ENCODE measurements at regions not wholly inside any gene's neighbourhood (a gene's known extent, or its start where the extent isn't known, plus 50 kb on each side); places are given as distances from the start of the nearest gene placed in this dataset.
A peak's percentile ranks its signal among the peaks of the same experiment; 100 is the strongest.

GRCh38 chr2:88834376-88834775 lies 142.9 kb downstream of the RPIA start:
- no peak for DNase-seq

DNA sequence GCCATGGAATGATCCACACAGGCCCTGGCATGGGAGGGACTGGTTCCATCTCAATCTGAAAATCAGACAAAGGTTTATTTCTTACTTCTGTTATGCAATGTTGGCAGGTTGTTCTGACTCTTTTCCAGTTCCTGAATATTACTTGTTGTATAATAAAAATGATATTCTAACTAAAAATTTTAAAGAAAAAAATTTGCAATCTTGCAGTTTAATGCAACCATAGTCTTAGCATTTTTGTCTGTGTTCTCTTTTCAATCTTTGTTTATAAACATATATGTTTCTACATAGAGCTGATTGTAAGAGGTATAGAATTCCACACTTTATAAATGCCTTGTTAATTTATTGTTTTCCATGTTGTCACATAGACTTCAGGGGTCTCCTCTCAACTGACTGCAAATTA lies 143.4 kb downstream of the RPIA start:
- DNase-seq, result no peak

- DNase-seq, result no peak
These were observed 144.3 kb downstream of the RPIA start for GRCh38 chr2:88835726-88836125.

DNA sequence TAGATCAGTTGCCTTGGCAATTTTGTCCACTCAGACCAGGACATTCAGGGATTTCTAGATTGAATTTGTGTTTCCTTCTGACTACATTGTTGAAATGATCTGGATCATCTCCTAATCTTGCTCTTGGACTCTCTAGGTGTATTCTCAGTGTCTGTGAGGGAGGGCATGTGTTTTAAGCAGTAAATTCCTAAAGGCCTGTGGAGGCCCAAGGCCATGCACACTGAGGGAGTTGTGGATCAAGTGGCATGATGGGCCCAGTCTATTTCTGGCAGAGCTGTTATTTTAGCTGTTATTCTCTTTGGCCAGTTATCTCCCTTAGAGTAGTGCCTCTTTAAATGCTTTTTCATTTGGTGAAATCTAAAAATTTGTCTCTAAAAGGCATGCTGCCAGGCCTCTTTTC lies 144.9 kb downstream of the RPIA start:
- no peak for DNase-seq

DNA sequence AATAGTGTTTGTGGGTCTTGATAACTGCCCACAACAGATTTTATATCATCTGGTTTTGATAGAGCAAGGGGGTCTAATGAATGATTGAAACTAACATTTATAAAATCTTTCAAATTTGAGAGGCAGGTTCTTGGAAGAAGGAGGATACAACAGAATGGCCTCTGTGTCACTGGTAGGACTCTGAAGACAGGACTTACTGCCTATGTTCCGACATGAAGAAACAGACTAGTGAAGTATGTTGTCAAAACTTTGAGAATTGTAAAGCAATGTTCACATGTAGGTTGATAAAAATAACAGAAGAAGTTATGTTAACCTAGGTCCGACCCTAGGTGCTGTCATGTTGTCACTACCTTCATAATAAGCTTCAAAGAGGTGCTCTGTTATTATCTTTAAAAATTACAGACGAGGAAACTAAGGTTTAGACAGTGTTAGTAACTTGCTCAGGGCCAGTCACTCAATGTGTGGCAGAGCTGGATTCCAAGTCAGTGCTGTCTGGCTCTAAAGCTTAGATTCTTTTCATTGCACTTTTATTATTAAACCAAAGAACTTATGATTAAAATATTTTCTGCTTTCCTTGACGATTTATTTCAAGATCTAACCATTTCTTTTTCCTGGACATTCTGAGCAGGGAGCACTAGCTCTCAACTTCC lies 146.2 kb downstream of the RPIA start:
- no peak for DNase-seq

- peak; percentile 35 for DNase-seq
These were observed 146.7 kb downstream of the RPIA start for GRCh38 chr2:88838165-88838635.

DNA sequence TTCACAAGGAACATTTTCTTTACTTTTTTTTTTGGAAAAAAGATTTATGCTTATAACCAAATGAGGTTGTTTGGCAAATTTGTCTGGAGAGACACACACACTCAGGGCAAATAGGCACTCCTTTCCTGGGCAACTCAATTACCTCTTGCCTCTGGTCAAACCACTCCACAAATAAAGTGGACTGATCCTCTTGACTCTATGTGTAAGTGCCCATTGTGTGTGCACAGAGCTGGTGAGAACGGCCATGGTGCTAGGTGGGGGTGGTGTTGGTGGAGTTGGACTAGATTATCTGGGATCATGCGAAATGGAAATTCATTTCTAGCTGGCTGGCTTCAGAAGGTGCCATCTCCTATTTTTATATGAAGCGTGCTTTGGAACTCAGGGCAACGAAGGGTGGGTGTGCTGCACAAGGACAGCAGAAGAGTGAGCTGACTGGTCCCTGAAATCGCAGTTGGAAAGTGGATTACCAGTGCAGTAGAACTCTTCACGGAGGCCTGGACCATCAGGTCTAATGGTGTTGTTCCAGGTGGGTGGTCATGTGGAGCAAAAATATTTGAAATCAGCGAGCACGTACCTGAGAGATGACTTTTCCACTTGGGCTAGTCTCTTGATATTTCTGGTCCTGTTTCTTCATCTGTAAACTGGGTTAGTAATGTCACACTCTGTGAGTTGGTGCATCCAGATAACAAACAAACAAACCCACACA lies 149.9 kb downstream of the RPIA start:
- DNase-seq, result no peak

- no peak for DNase-seq
These were observed 151.4 kb downstream of the RPIA start for GRCh38 chr2:88842656-88843460.

- DNase-seq, result no peak
These were observed 152.2 kb downstream of the RPIA start for GRCh38 chr2:88843651-88844050.

DNA sequence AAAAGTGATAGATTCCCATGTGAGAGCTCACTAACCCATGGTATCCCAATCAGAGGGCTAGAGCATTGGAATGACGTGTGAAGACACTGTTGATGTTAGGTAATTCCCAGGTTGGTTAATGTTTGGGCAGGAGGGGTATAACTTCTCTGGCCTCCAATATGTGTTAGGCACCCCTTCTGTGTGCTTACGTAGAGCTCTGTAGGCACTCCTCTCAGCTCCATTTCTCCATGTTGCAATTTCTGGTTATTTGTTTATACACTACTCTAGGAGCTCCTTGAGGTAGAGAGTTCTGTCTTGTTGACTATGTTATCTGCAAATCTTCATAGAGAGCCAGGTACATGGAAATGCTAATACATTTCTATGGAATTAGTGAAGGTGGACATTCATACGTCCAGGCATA lies 153.5 kb downstream of the RPIA start:
- DNase-seq, result no peak

GRCh38 chr2:88845772-88846661 lies 154.5 kb downstream of the RPIA start:
- DNase-seq, result no peak

- no peak for DNase-seq
These were observed 161.4 kb downstream of the RPIA start for GRCh38 chr2:88852753-88853402.

DNA sequence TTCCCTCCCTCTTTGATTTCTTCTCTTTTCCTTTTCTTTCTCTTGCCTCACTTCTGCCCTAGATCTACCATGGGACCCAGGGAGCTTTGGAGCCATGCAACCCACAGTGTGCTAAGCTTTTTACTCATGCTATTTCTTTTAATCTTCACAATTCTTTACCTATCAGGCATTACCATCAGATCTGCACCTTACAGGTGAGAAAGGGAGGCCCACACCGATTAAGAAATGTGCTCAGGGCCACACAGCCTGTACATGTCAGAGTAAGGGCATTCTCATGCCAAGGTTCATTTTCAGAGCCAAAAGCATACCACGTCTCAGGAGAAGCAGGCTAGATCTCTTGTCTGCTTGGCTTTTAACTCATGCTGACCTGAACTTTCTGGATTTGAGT lies 161.9 kb downstream of the RPIA start:
- DNase-seq, result no peak

GRCh38 chr2:88854528-88854927 lies 163.1 kb downstream of the RPIA start:
- DNase-seq, result no peak

DNA sequence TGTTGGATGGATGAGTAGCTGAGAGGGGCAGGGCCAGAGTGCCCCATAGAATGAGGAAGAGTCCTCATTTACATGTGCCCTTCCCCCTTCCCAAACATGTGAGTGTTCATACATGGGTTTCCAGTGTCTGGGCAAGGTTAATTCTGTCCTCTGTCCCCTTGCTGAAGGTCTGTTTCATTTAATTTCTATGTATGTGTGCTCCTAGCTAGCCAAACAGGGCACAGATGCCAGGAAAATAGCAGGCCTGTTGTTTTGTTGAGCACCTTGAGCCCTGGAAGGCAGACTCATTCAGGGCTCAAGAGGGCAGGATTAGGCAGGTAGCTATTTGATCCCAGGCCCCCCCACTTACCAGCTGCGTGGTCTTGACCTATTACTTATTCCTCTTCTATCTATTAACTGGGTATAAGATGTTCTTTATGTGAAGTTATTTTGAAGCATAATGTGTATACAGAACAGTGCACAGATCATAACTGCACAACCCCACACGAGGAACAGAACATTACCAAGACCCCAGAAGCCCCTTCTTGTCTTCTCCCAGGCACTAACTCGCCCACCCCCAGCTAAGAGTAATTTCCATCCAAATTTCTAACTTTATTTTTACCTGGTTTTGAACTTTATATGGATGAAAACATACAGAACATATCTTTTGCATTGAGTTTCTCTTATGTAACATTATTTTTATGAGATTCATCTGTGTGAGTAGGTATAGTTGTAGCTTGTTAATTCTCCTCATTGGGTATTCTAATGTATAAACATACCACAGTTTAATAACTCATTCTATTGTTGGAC lies 164.3 kb downstream of the RPIA start:
- no peak for DNase-seq

DNA sequence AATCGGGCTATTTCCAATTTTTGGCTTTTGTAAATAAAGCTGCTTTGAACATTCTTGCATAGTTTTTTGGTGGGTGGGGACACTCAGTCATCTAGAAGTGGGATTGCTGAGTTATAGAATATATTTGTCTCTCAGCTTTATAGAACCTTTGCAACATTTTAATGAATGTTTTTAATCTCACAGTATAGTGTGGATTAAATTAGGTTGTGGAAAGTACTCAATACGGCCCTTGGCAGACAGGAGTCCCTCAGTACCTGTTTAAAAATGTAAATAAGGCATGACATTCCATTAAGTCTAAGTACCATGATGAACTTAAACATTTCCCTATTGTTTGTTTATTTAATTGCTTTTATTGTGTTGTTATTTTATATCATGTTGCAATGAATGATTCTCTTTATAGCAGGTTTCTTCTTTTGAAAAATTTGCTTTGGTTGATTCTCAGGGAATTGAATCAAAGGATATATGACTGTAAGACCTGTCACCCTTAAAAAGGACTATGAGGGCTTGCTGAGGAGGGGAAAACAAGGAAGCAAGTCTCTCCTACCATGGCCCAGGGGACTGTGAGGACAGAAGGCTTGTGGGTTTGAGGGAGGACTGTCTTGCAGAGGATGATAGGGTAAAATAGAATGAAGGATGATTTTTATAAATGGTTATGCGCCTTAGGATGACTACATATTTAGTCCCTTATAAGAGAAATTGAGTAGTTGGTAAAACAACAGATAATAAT lies 165.1 kb downstream of the RPIA start:
- no peak for DNase-seq

- DNase-seq, result no peak
These were observed 165.8 kb downstream of the RPIA start for GRCh38 chr2:88857274-88857741.

DNA sequence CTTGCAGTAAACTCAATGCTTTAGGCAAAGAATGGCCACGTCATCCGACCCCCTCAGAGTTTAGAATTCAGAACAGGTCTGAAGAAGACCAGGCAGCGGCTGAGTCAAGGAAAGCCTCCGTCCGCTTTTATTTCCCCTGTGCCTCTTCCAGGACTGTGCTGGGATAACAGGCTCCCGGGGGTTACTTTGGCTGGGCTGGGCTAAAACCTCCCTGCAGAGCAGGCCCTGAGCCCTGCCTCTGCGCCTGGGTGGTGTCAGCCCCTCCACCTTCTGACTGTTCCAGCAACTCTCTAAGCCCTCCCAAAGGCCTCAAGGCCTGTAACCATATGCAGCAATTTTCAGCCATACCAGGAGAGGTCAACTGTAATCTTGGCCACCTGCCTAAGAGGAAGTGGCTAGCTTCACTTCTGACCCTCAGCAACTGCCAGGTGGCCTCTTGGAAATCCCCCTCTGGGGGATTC lies 166.5 kb downstream of the RPIA start:
- DNase-seq, result peak; percentile 83

- DNase-seq, result no peak
These were observed 168.0 kb downstream of the RPIA start for GRCh38 chr2:88859461-88859860.

- DNase-seq, result no peak
These were observed 169.1 kb downstream of the RPIA start for GRCh38 chr2:88860421-88861075.

All from dermis blood vessel endothelial cell (primary cell).